Mesodermal cell (in vitro differentiated cells): ENCODE measurements at regions not wholly inside any gene's neighbourhood (a gene's known extent, or its start where the extent isn't known, plus 50 kb on each side); places are given as distances from the start of the nearest gene placed in this dataset.

Experiments used
- H3K27ac ChIP-seq: 2 replicates; pipeline ENCODE4 v1.7.0; 2013; ENCODE audit warnings: mild to moderate bottlenecking, low read depth, low read length, moderate library complexity; ENCODE audit not compliant: severe bottlenecking
- H3K36me3 ChIP-seq: 2 replicates; pipeline ENCODE4 v1.7.1; 2013; ENCODE audit warnings: mild to moderate bottlenecking, low read length, moderate library complexity; ENCODE audit not compliant: control insufficient read depth, insufficient read depth
- H3K4me1 ChIP-seq: one replicate; pipeline ENCODE4 v1.7.1; 2013; ENCODE audit warnings: mild to moderate bottlenecking, low read length; ENCODE audit not compliant: insufficient read depth, control insufficient read depth, poor library complexity, severe bottlenecking
- H3K4me3 ChIP-seq: 2 replicates; pipeline ENCODE4 v1.7.0; 2013; ENCODE audit warnings: low read length, control low read depth, mild to moderate bottlenecking; ENCODE audit not compliant: insufficient read depth, poor library complexity, severe bottlenecking; ENCODE audit errors: extremely low read depth
- H3K9me3 ChIP-seq: 2 replicates; pipeline ENCODE4 v1.7.1; 2013; ENCODE audit warnings: mild to moderate bottlenecking, low read length, moderate library complexity; ENCODE audit not compliant: control insufficient read depth
- WGBS, 2 experiments: methylation state at CpG; one replicate each; pipeline ENCODE4 v1.1.5; 2013; ENCODE audit warnings: missing lambda C conversion rate in 2 of 2; ENCODE audit not compliant: insufficient coverage in 2 of 2; 5-methylcytosine and 5-hydroxymethylcytosine counted together

- Histone ChIP-seq H3K9me3 (no peaks in the 10 kb centered on the region), H3K27ac (no peak overlapping the region), H3K36me3 (no peaks in the 10 kb centered on the region), H3K4me3 (no peak overlapping the region), H3K4me1 (no peaks in the 10 kb centered on the region)
- 69 to 90% methylated on average over 2 to 5 of the region's 6 CpGs for WGBS, 2 experiments
Observed at GRCh38 chr7:26500749-26501352, 209.2 kb downstream of the SNX10 start.

- Histone ChIP-seq H3K4me3 (no peak overlapping the region), H3K36me3 (no peaks in the 10 kb centered on the region), H3K9me3 (no peaks in the 10 kb centered on the region), H3K4me1 (no peaks in the 10 kb centered on the region), H3K27ac (no peak overlapping the region)
- WGBS, 2 experiments = 95 to 98% methylated on average over 5 of the region's 6 CpGs
Observed at GRCh38 chr7:26504411-26505120, 212.9 kb downstream of the SNX10 start.

- Histone ChIP-seq H3K4me1 (no peaks in the 10 kb centered on the region), H3K36me3 (no peaks in the 10 kb centered on the region), H3K4me3 (no peak overlapping the region), H3K27ac (no peak overlapping the region), H3K9me3 (no peaks in the 10 kb centered on the region)
- WGBS, 2 experiments = 73 to 92% methylated on average over 6 of the region's 7 CpGs
Observed at GRCh38 chr7:26506196-26506595, 214.5 kb downstream of the SNX10 start.

GRCh38 chr7:26507108-26507987 lies 215.7 kb downstream of the SNX10 start:
- no peak overlapping the region for H3K27ac ChIP-seq
- no peaks in the 10 kb centered on the region for H3K4me1 ChIP-seq
- no peaks in the 10 kb centered on the region for H3K9me3 ChIP-seq
- 90 to 93% methylated on average over 6 to 7 of the region's 10 CpGs for WGBS, 2 experiments
- H3K4me3 ChIP-seq = no peak overlapping the region
- H3K36me3 ChIP-seq = no peaks in the 10 kb centered on the region

- H3K4me1 ChIP-seq = no peaks in the 10 kb centered on the region
- no peak overlapping the region for H3K27ac ChIP-seq
- no peak overlapping the region for H3K4me3 ChIP-seq
- no peaks in the 10 kb centered on the region for H3K36me3 ChIP-seq
- 87 to 93% methylated on average over 8 of the region's 8 CpGs for WGBS, 2 experiments
- no peaks in the 10 kb centered on the region for H3K9me3 ChIP-seq
Observed at GRCh38 chr7:26508481-26508880, 216.8 kb downstream of the SNX10 start.

- no peak overlapping the region for H3K27ac ChIP-seq
- H3K36me3 ChIP-seq = no peaks in the 10 kb centered on the region
- 67 to 68% methylated on average over 2 to 4 of the region's 5 CpGs for WGBS, 2 experiments
- H3K4me1 ChIP-seq = no peaks in the 10 kb centered on the region
- H3K9me3 ChIP-seq = no peaks in the 10 kb centered on the region
- H3K4me3 ChIP-seq = no peak overlapping the region
Observed at GRCh38 chr7:26508917-26509316, 217.3 kb downstream of the SNX10 start.

GRCh38 chr7:26510231-26510957 lies 218.7 kb downstream of the SNX10 start:
- Histone ChIP-seq H3K4me3 (no peak overlapping the region), H3K9me3 (no peaks in the 10 kb centered on the region), H3K27ac (no peak overlapping the region), H3K36me3 (no peaks in the 10 kb centered on the region), H3K4me1 (no peaks in the 10 kb centered on the region)
- 85 to 100% methylated on average over 1 to 2 of the region's 5 CpGs for WGBS, 2 experiments

- no peaks in the 10 kb centered on the region for H3K4me1 ChIP-seq
- no peaks in the 10 kb centered on the region for H3K9me3 ChIP-seq
- WGBS, 2 experiments = 81 to 86% methylated on average over 5 to 6 of the region's 6 CpGs
- no peak overlapping the region for H3K27ac ChIP-seq
- no peak overlapping the region for H3K4me3 ChIP-seq
- H3K36me3 ChIP-seq = no peaks in the 10 kb centered on the region
Observed at GRCh38 chr7:26511866-26512265, 220.2 kb downstream of the SNX10 start.

DNA sequence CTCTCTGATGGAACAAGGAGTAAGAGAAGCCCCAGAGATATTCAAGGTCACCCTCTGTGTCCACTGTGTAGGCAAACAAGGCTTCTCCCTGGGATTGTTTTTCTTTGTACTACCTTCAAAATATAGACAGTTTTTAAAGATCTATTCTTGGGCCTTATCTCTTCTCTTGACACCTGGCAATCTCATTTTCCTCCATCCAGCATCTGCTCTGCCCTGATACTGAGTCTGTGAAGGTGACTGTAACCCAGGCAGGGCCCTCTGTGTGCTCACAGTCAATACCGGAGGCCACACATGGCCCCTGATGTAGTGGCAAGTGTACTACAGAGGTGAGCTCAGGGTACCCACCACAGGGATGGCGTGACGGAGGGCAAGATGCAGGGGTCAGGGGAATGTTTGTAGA lies 221.1 kb downstream of the SNX10 start:
- Histone ChIP-seq H3K27ac (no peak overlapping the region), H3K9me3 (no peaks in the 10 kb centered on the region), H3K4me1 (no peaks in the 10 kb centered on the region), H3K4me3 (no peak overlapping the region), H3K36me3 (no peaks in the 10 kb centered on the region)
- 80 to 87% methylated on average over 2 to 3 of the region's 3 CpGs for WGBS, 2 experiments

- WGBS, 2 experiments = 85 to 87% methylated on average over 2 of the region's 2 CpGs
- Histone ChIP-seq H3K4me3 (no peak overlapping the region), H3K27ac (no peak overlapping the region), H3K4me1 (no peaks in the 10 kb centered on the region), H3K9me3 (no peaks in the 10 kb centered on the region), H3K36me3 (no peaks in the 10 kb centered on the region)
Observed at GRCh38 chr7:26513948-26514347, 222.3 kb downstream of the SNX10 start.
